DMS153 treated with DMSO at 0.1 percent for 48 hours (cell line): ENCODE measurements at regions not wholly inside any gene's neighbourhood (a gene's known extent, or its start where the extent isn't known, plus 50 kb on each side); places are given as distances from the start of the nearest gene placed in this dataset.
A peak's percentile ranks its signal among the peaks of the same experiment; 100 is the strongest.

ENCODE experiments used
- DNase-seq: peaks from one replicate; lab custom pipeline; 2025; ENCODE audit not compliant: unreplicated experiment; lab: John Stamatoyannopoulos, UW

GRCh38 chr4:104418286-104418685, 76.4 kb downstream of the CXXC4 start:
- no peak for DNase-seq

DNA sequence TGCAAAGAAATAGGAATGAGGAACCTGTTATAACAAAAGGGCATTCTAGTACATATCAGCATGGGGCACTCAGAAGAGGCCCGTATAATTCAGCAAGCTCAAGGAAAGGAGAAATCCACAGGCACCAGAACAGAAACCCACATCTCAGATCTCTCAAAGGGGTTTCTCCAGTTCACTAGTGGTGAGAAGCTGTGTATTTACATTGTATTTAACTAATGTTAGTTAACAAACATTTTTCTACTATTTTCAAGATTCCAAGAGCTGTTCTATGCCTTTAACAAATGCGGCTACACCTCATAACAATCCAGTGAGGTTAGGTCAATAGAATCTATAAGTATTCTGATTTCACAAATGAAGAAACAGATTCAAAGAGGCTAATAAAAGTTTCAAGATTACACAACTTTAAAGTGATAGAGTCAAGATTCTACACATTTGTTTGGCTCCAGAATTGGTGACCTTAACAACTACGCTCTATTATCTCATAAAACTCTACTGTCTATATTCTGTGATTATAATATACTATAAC, 77.3 kb downstream of the CXXC4 start:
- no peak for DNase-seq

- DNase-seq: no peak
These were observed 77.9 kb downstream of the CXXC4 start for GRCh38 chr4:104416725-104417356.

DNA sequence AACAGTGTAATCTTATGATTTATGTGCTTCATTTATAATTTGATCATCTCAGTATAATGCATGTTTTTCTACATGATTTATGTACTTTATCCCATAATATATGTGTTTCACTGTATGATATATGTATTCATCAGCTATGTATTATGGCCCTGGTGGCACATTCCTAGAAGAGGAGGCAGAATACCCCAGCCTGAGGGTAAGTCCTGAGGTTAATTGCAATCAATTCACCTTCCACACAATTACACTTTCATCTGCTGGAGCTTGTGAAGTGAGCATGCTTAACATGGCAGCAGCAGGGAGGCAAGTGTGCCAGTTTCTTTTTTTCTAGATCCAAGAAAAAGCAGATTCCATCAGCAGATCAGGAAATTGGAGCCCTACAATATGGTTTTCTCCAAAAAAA, 81.2 kb downstream of the CXXC4 start:
- no peak for DNase-seq

DNA sequence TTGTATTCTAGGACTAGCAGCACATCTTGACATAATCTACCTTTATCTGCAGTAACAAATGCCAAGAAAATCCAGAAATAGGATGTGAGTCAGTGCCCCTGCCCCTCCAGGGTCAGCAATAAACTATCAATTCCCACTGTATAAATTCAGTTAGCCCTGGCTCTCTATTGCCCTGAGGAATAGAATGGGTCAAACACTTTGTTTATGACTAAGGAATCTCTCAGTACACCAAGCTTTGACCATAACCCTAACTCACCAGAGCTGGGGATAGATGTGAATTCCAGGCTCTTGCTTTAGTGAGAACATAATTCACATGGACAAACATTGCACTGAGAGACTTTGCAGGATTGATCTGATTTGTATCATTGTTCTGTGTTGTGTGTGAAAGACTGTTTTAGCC, 82.3 kb downstream of the CXXC4 start:
- no peak for DNase-seq

DNA sequence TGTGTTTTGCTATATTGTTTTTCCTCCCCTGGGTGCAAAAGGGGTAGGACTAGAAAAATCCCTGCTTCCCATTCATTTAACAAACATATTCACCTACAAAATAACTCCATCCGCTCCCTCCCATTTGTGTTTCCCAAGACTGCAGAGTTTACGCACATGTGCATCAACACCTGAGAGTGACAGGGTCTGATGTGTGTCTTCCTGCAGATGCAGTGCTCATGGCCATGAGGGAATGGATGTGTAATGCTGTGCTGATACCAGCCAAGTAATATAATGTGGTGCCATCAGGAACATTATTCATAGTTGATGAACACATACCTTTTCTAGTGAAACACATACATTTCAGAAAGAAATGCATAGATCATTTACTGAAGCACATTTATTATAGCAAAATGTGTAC, 83.2 kb downstream of the CXXC4 start:
- DNase-seq: no peak

GRCh38 chr4:104408878-104409277, 85.8 kb downstream of the CXXC4 start:
- no peak for DNase-seq

DNA sequence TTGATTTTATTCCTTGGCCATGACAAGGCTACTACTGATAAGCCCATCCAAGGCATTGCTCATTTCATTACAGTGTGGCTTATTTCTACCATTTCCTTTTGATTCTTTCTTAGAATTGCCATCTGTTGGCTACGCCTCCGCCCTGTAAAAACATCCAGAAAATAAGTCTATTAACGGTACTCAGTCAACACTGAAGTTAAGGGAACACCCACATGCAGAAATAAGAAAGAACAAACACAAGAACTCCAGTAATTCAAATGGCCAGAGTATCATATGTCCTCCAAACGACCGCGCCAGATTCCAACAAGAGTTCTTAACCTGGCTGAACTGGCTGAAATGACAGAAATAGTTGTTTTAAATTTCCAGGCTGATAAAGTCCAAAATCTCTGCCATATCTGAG, 90.3 kb downstream of the CXXC4 start:
- DNase-seq: no peak

- no peak for DNase-seq
These were observed 99.5 kb downstream of the CXXC4 start for GRCh38 chr4:104395168-104395614.

DNA sequence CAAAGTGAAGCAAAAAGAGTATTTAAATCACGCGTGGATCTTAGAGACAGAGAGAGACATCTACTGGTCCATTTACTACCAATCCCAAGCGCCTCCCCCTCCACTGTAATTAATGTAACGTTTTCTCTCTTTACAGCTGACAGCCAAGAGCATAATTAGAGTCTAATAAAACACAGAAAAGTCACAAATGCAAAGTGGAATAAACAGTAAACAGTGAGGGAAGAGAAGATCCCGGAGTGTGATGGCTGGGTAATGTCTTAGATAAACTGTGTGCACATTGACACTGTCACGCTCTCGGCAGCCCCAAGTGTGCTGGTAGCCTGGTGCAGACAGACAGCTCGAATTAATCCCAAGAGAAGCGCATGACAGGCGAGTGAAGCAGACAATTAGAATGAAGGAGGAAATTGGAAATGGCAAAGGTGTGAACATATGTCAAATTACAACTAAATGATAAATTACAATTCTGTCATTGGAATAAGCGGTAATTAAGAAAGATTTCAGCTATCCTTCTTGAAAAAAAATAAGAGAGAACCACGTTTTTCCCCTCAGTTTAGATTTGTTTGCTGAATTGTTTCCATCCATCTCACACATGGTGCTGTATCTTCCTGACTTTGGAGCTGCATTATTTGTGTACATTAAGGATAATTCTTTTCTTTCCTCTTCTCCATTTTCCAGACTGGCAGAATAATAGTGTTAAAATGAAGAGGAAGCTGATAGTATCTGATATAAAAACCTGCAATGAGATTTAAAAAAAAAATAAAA, 100.1 kb downstream of the CXXC4 start:
- peak; percentile 45 for DNase-seq

DNA sequence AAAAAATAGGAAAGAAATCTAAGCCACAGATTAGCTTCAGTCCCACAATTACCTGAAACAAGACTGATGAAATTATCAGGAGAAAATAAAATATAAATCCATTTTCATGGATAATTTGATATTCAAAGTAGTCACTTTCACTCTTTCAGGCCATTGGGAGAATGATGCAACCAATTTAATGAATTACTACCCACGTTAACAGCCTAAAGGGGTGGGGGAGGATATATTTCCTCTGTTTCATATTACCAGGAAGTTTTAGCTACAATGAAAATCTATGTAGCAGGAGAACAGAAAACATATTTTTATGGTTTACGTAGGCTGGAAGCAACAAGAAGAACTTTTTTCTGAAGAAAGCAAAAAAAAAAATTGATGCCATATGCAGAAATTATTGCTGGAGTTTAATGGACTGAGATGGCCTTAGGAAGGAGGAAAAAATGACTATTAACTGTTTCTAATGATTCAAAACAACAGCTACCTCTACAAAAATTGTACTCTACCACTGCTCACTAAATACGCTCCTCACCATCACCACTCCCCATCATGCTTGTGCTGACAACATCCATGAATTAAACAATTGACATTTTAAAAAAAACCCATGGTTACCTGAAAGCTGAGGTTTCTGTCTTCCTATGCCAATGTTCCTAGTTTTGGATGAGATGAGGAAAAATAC, 100.9 kb downstream of the CXXC4 start:
- no peak for DNase-seq

DNA sequence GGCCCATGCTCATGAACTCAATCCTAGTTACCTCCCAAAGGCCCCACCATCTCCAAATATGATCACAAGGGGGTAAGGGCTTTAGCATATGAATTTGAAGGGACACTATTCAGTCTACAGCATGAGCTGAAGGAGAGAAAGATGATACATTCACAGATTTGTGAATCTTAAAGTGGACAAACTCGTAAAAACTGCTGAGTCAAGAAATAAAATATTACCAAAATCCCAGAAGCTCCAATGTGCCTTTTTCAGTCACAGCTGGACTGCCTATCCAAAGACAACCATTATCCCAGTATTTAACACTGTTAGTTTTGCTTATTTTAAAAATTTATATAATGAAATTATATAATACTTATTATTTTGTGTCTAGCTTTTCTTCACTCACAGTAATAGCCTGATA, 109.0 kb downstream of the CXXC4 start:
- no peak for DNase-seq

GRCh38 chr4:104382961-104383360, 111.7 kb downstream of the CXXC4 start:
- DNase-seq: no peak

DNA sequence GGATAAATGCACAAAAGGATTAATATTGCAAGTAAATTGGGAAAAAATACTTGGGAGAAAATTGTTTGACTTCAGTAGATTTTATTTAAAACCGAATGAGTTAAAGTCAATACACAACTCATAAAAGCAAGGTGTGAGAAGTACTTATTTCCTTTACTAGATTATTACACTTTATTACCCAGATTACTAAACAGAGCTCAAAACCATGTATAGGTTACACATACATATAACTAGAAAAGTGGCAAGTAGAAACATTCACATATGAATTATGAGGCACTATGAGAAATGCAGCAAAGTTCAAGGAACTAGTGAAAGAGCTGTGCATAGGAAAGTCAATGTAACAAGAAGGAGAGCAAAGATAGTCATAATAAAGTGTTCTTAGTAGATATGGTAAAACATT, 113.0 kb downstream of the CXXC4 start:
- DNase-seq: no peak

GRCh38 chr4:104365618-104366017, 129.1 kb downstream of the CXXC4 start:
- no peak for DNase-seq

DNA sequence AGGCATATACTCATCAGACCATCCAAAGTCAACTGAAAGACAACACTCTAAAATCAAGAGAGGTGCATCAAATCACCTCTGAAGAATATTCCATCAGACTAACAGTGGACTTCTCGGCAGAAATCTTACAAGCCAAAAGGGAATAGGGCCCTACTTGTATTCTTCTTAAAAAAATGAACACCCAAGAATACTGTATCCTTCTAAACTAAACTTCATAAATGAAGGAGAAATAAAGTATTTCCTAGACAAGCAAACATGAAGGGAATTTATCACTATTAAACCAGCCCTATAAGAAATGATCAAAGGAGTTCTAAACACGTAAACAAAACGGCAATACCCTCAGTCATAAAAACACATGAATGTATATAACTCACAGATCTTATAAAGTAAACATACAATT, 141.2 kb downstream of the CXXC4 start:
- no peak for DNase-seq

DNA sequence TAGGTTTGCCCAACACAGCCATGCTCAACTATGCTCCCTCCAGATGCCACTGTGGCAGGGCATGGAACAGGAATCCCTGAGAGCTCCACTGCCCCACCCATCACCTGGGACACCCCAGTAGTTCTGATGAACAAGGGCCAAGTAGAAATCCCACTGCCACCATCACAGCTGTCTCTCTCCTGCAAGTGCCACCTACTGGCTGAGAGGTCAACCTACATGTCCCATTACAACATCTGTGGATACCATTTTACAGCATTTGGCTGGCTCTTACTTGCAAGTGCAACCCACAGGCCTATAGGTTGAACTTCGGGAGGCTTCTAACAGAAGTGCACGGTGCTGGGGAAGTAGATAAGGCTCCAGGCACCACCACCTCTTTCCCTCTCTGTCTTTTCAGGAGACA, 142.5 kb downstream of the CXXC4 start:
- DNase-seq: no peak

DNA sequence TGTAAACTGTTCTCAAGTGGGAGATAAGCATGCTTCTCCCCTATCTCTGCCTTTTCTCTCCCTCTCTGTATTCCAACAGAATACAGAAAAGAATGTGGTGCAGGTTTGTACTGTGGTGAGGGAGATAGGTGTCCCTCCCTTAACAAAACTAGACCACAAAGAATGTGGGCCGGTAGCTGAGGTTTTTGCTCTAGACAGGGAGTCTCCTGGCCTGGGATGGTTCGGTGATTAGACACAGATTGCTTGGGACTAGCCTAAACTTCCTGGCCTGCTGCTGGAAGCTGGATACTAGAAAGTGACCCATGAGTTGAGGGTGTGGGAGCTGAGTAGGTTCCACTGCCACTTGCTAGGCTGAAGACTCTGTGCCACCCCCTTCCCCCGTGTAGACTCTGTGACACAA, 143.0 kb downstream of the CXXC4 start:
- DNase-seq: no peak

DNA sequence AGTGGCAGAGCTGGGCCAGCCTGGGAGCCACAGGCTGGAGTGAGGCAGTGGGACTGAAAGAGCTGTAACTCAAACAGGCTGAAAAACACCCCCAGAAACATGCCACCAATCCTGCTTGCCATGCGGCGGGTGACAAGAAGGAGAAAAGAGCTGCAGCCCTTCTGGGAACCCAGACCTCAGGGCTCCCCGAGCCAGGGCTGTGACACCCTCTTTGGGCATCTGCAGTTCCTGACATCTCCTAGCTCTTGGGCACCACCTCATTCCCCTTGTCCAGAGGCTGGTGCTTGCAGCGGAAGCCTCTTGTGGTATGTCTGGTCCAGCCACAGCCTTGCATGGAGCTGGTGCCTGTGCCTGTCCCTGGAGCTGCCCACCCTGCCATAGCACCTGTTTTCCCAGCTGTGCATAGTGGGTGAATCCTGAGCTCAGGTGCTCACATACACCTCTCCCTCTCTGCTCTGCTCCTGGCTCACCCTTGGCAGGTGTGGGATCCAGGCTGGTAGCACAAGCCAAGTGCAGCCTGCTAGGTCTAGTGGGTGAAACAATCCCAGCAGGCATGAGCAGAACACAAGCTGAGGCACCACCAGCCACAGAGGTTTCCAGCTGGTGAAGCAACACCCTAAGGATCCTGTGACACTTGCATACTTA, 149.0 kb downstream of the CXXC4 start:
- no peak for DNase-seq

GRCh38 chr4:104344342-104344980, 150.2 kb downstream of the CXXC4 start:
- DNase-seq: no peak

DNA sequence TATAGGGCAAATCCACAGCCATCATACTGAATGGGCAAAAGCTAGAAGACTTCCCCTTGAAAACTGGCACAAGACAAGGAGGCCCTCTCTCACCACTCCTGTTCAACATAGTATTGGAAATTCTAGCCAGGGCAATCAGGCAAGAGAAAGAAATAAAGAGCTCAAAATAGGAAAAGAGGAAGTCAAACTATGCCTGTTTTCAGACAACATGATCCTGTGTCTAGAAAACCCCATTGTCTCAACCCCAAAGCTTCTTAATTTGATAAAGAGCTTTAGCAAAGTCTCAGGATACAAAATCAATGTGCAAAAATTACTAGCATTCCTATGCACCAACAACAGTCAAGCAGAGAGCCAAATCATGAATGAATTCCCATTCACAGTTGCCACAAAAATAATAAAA, 160.3 kb downstream of the CXXC4 start:
- DNase-seq: no peak
